Forelimb muscle (tissue), 1 donor: ENCODE measurements at regions not wholly inside any gene's neighbourhood (a gene's known extent, or its start where the extent isn't known, plus 50 kb on each side); places are given as distances from the start of the nearest gene placed in this dataset.

Experiments
- DNase-seq: peaks from one replicate; pipeline ENCODE4 v3.0.0-alpha.2; 2013; ENCODE audit warnings: low read depth

DNA sequence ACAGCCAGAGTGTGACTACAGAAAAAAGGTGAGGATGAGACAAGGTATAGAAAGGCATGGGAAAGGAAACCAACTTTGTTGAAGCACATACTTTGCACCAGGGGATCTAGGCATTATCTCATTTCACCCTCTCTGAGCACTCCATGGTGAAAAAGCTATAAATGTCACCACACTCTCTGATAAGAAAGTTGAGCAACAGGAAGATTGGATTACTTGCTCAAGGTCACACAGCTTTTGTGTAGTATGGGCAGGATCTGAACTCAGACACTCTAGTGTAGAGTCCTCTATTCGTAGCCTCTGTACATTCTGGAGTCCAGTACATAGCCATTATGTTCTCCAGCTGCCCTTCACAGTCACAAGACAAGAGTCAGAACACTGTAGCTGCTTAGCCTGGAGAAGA, 163.4 kb upstream of the SEMA6D start:
- DNase-seq, result no peak

DNA sequence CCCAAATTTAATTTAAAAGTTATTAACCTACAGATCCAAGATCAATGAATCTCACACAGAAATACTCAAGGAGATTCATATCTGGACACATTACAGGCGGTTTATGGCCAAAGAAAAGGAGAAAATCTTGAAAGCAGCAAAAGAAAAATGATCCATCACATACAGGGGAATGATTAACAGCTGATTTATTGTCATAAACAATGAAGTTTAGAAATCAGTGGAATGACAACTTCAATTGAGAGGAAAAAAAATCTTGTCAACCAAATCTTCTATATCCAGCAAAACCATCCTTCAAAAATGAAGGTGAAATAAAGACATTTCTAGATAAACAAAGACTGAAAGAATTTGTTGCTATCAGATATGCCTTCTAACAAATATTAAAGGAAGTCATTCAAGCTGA, 156.2 kb upstream of the SEMA6D start:
- DNase-seq, result no peak

DNA sequence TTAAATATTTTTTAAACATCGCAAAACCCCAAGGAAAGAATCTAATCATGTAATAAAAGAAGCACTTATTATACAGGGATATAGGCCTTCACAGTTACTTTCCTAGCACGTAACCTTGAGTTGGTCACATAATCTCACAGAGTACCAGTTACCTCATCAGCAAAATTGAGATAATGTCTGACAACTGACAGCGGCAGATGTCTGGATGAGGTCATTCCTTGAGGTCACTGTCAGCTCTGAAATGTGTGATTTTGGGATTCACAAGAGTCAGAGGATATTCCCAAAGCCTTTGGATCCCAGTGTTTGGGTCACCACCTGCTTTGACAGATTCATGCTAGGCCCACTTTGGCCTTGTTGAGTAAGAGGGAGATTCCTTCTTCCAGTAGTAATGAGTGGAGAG, 151.4 kb upstream of the SEMA6D start:
- no peak for DNase-seq

DNA sequence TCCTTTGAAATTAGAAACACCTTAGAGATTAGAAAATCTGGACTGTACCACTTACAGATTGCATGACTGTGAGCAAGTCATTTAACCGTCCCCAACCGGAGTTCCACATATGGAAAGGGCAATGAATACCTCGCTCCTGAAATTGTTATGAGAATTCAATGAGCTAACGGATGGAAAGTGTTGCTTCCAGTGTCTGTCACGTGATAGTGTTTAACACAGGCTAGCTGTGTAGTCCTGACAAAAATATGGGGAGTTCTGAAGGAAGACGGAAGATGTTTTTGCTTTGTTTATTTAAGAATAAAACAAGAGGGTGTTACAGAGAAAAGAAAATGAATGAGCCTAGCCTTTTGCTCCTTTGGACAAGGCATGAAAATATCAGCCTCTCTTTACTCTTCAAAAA, 150.7 kb upstream of the SEMA6D start:
- DNase-seq, result no peak

DNA sequence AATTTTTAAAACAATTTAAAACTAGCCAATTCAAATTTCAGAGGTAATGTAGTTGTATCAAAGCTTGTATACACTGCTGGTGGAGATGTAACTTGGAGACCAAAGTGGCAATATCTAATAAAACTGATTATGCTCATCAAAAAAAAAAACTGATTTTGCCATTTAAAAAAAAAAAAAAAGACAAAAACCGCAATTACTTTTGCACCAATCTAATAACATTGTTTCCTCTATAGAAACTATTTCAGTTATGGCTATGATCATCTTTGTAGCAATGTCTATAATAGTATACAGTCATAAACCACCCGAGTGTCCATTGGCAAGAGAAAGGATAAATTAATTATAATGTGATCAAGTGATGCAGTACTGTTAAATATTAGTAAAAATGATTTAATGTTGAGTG, 149.3 kb upstream of the SEMA6D start:
- no peak for DNase-seq

DNA sequence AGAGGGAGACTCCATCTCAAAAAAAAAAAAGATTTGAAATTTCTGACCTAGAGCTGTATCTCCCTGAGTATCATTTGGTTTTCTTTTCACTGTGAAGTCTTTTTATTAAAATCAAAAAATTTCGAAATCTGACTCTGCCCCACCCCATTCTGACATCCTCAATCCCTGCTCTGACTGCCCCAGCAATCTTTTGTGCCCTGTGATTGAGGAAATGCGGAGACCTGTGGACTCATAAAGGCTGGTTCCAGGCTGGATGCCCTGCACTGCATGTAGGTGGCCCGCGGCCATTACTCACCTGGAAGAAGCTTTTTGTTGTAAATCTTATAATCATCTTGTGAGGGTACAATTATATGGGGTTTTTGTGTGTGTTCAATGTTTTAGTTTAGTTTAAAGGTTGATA, 147.3 kb upstream of the SEMA6D start:
- DNase-seq, result no peak

DNA sequence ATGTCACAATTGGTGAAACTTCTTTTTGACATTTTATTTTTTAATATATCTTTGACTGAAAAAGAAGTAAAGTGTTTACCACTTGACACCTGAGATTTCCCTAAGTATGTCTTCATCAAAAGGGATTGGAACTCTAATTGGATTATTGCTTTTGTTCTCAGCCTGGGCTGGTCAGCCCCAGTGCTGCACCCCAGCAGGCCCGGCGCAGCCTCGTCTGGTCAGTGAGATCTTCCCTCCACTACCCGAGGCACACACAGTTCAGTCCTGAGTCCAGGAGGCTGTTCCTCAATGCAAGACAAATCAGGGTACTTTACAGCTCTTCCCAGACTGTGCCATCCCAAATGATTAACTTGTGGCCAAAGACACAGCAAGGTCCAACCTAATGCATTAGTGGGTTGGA, 146.9 kb upstream of the SEMA6D start:
- no peak for DNase-seq

DNA sequence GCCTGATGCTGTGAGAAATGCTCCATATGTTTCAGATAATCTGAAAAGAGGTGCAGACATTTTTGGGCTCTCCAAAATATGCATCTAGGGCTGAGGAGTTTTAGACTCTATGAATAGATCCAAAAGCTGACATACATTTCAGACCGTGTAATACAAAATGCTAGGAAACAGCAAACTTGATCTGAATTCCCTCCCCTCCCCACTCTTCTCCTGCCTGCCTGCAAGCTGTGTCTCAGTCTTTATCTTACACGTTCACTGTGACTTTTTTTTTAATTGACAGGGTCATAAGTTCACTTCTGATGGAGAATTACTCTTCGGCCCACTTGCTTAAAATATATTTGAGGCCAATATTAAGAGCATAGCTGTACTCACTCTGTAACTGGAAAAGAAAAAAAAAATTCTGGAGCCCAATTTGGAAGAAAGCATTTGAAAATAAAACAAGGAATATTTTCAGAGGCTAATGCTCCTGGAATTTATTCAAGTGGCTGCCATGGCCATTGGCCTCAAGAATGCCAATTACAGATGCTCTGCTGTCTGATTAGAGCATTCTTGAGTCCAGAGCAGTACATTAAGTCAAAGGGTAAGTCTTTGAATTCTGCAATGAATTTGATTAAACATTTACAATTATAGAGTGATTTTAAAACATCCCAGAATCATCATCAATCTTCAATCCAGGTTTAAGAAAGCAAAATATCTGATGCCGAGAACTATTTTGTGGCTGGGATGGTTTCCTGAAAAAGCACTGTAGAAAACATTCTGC, 146.2 kb upstream of the SEMA6D start:
- no peak for DNase-seq

DNA sequence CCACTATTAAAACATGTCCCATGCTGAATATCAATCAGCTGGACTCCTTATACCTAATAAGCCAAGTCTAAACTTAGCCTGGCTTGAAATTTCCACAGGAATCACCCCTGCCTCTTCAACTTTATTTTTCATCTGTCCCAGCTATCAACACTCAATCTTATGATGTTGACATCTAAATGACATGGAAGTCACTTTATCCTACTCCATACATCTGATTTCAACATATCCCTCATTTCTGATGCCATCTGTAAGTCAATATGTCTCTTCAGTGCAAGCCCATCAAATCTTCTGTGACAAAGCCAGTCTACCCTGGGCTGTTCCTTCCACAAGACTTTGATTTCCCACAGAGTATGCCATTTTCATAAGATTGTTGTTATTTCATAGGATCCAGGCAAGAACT, 143.6 kb upstream of the SEMA6D start:
- no peak for DNase-seq

DNA sequence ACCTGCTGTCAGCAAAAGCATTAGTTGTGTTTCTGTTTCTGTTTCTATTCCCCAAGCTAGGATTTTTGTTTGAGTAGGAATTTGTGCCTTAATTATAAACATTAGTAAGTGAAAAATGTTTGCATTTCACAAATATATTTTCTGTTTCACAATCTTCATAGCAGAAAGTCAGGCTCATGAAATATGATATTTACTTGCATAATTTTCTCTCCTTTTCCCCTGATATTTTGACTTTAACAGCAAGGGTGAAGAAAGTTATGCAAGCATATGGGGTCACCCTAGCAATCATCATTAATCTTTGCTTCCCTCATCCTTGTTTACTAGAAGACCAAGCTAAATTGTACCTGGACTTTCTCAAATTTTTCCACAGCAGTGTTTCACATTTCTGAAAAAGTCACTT, 140.3 kb upstream of the SEMA6D start:
- DNase-seq, result no peak

DNA sequence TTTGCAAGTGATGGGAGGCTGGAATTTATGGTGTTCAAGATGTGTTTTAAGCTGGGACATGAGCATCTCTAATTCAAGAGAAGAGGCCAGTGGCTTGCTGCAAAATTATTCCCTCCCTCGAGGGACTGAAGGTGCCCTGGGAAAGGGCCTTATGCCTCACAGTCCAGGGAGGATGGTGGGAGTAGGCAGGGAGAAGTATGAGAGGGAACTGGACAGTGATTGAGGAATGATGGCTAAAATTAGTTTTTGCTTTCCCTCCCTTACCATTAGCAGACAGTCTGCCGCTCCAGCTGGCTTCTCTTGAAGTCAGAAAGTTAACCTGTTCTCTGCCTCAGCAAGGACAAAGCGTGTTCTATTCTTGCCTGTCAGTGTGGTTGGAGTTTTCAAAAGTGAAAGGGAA, 139.8 kb upstream of the SEMA6D start:
- DNase-seq, result no peak

DNA sequence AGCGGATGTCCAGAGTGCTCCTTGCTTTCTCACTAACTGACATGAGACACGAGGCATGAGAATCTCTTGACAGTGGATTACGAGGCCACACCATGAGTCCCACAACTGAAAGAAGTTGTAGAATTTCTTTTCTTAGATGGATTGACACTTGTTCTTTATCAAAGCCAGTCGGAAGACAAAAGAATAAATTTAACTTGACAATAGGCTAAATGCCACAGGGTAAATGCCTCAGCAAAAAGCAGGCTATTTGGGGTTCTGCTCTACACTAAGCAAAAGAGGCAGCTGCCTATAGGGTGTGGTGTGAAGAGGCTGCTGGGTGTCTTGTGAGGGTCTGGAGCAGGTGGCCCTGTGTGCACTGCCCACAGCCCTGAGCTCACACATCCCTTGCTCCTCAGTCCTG, 135.1 kb upstream of the SEMA6D start:
- DNase-seq, result no peak

DNA sequence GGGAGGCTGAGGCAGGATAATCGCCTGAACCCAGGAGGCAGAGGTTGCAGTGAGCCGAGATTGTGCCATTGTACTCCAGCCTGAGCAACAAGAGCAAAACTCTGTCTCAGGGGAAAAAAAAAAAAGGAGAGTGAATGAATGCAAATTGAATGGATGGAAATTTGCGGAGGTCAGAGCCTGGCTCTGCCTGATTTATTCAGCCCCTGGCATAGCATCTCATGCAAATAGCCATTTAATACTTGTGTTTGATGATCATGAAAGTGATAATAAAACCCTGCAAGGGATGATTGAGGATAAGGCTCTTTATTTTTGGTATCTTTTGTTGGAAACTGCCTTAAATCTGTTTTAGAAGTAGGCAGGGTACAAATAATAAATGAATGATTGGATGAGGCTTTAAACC, 133.0 kb upstream of the SEMA6D start:
- DNase-seq, result no peak

DNA sequence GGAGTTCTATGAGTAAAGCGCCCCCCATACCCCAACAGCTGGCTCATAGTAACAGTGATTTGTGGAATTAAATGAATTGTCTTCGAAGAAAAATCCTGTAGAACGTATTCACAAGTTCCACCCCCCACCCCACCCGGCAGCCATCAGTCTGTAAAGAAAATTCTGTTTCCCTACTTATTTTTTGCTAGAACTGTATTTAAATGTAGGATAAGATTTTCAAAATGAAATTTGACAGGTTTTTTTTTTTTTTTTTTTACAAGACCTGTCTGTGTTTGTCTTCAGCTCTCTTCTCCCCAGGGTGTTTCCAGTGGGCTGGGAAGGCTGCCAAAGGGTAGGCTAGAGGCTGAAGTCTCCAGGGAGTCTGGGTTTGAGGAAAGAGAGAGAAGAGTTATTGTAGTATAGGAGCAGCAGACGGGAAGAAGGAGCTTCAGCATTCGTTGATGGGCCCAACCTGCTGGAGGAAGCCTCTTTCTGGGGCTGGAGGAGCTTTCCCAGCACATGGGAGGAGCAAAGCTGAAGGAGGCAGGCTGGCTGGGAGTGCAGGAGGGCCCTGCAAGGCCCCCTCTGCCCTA, 130.6 kb upstream of the SEMA6D start:
- DNase-seq, result no peak

DNA sequence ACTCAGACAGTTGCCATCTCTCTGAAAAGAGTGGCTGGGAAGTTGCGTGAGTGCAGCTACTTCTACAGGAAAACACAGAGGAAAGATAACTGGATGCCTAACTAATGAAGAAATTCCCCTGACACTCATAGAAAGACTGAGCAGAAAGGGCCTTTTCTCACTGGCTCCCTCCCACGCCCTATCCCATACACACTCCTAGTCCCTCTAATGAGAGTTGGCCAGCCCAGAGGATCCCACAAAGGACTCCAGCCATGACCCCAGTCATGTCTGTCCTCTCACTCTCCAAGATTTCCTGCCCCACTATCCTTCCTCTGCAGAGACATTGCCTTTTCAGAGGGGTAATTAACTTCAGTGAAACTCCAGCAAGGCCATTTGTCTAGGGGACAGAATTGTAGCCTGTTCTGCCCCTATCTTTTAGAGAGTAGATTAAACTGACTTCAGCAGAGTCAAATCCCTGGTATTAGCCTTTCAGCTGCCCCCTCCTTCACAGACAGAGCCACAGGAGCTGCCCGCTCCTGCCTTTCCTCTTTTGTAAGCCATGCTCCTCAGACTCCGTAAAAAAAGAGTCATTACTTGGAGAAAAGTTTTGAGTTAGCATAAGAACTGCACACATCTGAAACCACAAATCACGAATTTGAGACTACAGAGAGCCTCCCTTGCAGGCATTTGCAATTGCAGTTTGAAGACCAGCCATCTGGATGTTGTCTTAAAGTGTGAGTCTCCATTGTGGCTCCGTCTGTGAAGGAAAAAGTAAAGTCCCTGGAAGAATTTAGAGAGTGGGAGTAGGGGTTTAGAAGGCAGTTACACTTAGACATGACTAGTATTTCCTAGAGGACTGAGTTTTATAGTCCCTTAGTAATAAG, 129.1 kb upstream of the SEMA6D start:
- no peak for DNase-seq

DNA sequence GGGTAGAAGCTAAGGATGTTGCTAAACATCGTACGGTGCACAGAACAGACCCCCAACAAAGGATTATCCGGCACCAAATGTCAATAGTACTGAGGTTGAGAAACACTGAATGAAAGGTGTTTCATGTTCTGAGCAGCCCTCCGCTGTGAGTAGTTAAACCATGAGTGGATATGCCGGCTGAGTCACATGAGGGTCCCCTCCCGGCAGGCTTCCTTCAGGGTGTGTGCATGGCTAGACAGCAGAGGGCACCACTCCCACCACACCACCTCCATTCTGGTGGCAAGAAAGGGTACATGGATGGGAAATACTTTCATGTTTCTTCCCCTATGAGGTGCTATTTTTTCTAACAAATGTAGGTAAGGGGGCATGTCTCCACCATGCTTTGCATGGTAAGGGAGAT, 128.3 kb upstream of the SEMA6D start:
- no peak for DNase-seq

DNA sequence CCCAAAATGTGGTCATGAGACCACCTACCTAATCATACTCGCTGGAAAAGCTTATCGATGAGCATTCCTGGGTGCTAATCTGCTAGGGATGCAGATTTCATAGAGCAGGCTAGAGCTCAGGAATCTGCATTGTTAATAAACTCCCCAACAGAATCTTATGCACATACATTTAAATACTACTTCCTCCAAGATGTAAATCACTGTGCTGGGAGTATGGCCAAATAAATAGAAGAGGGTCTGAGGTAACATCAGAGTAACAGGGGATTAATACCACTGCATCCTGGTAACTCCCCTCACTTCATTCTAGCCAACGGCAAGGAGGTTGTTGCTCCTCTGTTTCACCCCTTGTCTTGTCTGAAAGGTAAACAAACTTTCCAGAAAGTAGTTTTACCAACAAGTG, 118.3 kb upstream of the SEMA6D start:
- DNase-seq, result no peak

DNA sequence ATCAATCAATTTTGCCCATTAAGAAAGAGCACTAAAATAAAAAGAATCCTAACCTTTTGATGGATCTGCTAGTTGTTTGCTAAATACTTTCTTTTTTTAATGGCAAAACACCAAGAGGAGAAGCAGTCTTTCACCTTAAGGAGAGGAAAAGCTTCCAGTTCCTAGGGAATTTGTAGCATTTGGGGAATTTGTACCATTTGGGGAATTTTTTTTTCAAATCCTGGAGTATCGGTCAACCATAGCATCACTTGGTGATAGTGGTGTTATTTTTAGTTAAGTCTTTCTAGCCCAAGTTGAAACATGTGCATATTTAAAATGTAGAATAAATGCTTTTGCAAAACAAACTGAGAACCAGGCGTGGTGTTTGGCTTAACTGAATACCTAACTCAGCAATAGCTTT, 117.5 kb upstream of the SEMA6D start:
- no peak for DNase-seq

DNA sequence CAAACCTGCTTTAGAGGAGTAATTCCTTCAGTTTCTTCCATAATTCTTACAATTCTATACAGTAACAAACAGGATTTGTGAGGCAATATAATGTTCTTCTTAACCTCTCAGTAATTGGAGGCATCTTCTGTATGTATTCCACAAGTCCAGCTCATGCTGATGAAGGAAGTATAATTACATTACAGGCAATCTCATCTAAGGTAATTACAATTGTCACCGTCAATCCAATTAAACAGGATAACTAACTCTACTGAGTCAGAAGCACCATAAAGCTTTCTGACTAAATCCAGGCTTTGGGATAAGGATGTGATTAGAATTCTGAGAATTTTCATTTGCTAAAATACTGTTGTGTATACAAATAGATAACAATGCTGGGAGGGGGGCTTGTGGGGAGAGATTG, 115.2 kb upstream of the SEMA6D start:
- DNase-seq, result no peak

DNA sequence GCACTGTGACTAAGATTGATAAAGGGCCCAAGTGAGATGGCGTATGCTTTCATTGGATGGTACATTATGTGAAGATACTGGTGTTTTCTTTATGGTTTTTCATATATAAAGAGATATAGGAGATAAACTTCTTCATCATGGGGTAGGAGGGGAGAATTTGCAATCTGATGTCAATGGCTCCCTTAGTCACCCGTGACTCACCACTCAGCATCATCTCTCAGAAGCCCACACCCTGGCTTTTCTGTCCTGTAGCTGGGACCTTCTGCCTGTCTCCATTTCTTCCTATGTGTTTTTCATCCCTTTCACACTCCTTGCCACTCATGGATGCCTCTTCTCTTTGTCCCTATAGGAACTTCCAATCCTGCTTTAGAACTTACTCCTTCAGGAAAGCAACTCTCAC, 114.3 kb upstream of the SEMA6D start:
- DNase-seq, result no peak

DNA sequence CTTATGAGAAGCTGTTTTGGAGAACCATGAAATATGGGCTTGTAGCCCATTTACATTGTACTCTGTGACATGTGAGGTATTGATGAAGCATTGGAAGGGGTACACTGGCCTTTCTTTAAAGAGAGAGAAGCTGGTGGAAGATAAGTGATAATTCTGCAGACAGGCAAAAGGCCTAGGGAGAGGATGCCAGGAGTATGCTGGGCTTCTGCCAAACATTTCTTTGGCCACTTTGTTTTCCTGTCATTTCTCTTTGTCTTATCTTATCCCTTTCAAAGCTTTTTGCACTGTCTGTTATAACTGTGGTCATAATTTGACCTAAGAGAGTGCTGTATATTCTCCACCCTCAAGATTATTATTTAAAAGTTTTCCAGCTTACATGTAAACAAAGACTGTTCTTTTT, 109.6 kb upstream of the SEMA6D start:
- DNase-seq, result no peak

DNA sequence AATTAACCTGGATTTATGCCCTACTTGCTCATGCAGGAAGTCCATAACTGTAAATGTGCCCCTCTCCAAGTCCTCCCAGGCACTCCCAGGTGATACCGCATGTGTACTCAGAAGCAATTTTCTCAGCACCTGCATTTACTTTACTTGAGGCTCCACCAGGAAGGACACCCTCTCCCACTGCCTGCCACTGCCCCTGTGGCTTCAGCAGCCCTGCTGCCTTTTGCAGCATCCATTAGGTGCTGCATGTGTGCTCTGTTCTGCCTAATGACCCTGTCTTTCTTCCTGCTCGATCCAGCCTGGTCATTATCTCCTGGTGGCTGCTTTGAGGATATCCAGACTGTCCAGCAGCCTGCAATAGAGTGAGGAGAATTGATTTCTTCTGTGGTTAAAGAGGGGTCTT, 107.6 kb upstream of the SEMA6D start:
- DNase-seq, result no peak

DNA sequence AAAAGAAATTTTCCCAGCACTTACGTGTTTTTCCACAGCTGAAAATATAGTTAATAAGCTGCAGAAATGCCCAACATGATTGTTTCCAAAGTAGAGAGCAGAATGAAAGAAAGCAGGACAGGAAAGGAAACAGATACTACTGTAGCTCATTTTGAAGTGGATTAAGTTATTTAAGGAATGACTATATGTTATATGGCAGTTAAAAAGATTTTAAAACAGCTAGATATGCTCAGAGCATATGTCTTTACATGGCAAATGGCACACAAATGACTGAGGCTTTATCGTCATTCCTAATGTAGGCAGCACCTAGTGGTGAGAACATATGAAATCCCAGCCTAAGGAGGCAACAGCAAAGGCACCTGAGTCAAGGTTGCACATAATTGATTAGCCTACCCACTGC, 106.6 kb upstream of the SEMA6D start:
- DNase-seq, result no peak
